A673 (cell line): ENCODE measurements at regions not wholly inside any gene's neighbourhood (a gene's known extent, or its start where the extent isn't known, plus 50 kb on each side); places are given as distances from the start of the nearest gene placed in this dataset.

Experiments used
- BruUV-seq: library from RNA; stranded (reverse); fragments of 400-500 nt; replicated peaks from 2 replicates; lab custom pipeline; 2021; lab: Mats Ljungman, UMichigan
- CTCF ChIA-PET: fragments of 300-600 bp; sonication (Branson Sonifier 250); formaldehyde crosslinking; loops from one replicate; lab custom pipeline; 2022; ENCODE audit warnings: antibody characterized with exemption; lab: Charles Lee
- POLR2A ChIA-PET: fragments of 300-600 bp; sonication (Branson Sonifier 250); formaldehyde crosslinking; loops from one replicate; lab custom pipeline; 2022; ENCODE audit warnings: antibody characterized with exemption; ENCODE audit not compliant: low non-redundant PET; lab: Charles Lee
- DNase-seq: peaks from one replicate; pipeline ENCODE4 v3.0.0-alpha.2; 2015; ENCODE audit warnings: low spot score
- H3K27ac ChIP-seq: fragments of 200-600 bp; sonication (generic); 2 replicates; pipeline ENCODE4 v1.5.1; 2016; ENCODE audit warnings: mixed run types, low read depth, mild to moderate bottlenecking, mixed read lengths, antibody characterized with exemption, low read length; ENCODE audit not compliant: poor library complexity, severe bottlenecking
- H3K27me3 ChIP-seq: fragments of 200-600 bp; sonication (generic); replicated peaks from 2 replicates; pipeline ENCODE4 v1.6.1; 2017; ENCODE audit warnings: mixed run types, low read depth, mild to moderate bottlenecking, mixed read lengths, antibody characterized with exemption, low read length; ENCODE audit not compliant: insufficient read depth, poor library complexity
- H3K36me3 ChIP-seq: fragments of 200-600 bp; sonication (generic); 2 replicates; pipeline ENCODE4 v1.6.1; 2016; ENCODE audit warnings: mixed run types, mild to moderate bottlenecking, mixed read lengths, antibody characterized with exemption, low read length; ENCODE audit not compliant: insufficient read depth, poor library complexity, severe bottlenecking
- H3K4me1 ChIP-seq: fragments of 200-600 bp; sonication (generic); 2 replicates; pipeline ENCODE4 v1.6.1; 2017; ENCODE audit warnings: mixed run types, mild to moderate bottlenecking, mixed read lengths, antibody characterized with exemption, low read length; ENCODE audit not compliant: insufficient read depth, poor library complexity, severe bottlenecking
- H3K4me3 ChIP-seq: fragments of 200-600 bp; sonication (generic); 2 replicates; pipeline ENCODE4 v1.5.1; 2016; ENCODE audit warnings: low read depth, mixed run types, mild to moderate bottlenecking, mixed read lengths, low read length; ENCODE audit not compliant: poor library complexity, severe bottlenecking
- H3K9me3 ChIP-seq: fragments of 200-600 bp; sonication (generic); 2 replicates; pipeline ENCODE4 v1.6.1; 2016; ENCODE audit warnings: mixed run types, low read depth, mild to moderate bottlenecking, mixed read lengths, antibody characterized with exemption, low read length; ENCODE audit not compliant: poor library complexity, severe bottlenecking
- CTCF ChIP-seq: fragments of 300-800, 200-600 bp; sonication (generic); conservative IDR thresholded peaks from 2 replicates; pipeline ENCODE4 v1.5.1; 2017; ENCODE audit warnings: low read depth, mild to moderate bottlenecking, antibody characterized with exemption, low read length, moderate library complexity, mixed read lengths
- EZH2 ChIP-seq: fragments of 200-600 bp; sonication (generic); IDR thresholded peaks from 2 replicates; pipeline ENCODE4 v1.6.1; 2017; ENCODE audit warnings: borderline replicate concordance, low read depth, mild to moderate bottlenecking, mixed read lengths, antibody characterized with exemption, low read length; ENCODE audit not compliant: poor library complexity, severe bottlenecking
- intact Hi-C: fragments of 100-400 bp; cut with micrococcal nuclease; formaldehyde crosslinking; loops from one replicate; pipeline ENCODE4 v1.10.0; 2022; ENCODE audit not compliant: unreplicated experiment

DNA sequence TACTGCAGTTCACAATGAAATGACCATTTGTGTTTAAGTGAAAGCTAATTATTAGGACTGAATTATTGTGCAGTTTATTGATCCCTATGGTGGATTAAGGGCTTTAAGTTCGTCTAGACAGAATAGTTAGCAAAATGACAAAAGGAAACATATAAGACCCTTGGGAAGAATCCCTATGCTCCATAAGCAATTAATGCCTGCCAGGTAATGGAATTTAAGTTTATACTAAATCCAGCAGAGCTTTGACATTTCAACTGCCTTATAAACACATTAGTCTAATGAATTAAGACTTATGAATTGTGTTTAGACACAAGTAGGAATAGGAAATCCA is 640.0 kb upstream of the ARRDC3 start:
- TF ChIP-seq EZH2: no peak
- no peak for TF ChIP-seq CTCF
- H3K4me3 ChIP-seq: no peak overlapping the region
- ChIA-PET CTCF (no interaction called here), POLR2A (no interaction called here)
- H3K27me3 ChIP-seq: no peaks in the 10 kb centered on the region
- H3K9me3 ChIP-seq: no peaks in the 10 kb centered on the region
- no TSS peak for BruUV-seq
- no peak overlapping the region for H3K27ac ChIP-seq
- H3K4me1 ChIP-seq: peaks cover 2% of the 10 kb centered on the region
- intact Hi-C loops: no loop called here
- no peaks in the 10 kb centered on the region for H3K36me3 ChIP-seq
- no peak for DNase-seq

DNA sequence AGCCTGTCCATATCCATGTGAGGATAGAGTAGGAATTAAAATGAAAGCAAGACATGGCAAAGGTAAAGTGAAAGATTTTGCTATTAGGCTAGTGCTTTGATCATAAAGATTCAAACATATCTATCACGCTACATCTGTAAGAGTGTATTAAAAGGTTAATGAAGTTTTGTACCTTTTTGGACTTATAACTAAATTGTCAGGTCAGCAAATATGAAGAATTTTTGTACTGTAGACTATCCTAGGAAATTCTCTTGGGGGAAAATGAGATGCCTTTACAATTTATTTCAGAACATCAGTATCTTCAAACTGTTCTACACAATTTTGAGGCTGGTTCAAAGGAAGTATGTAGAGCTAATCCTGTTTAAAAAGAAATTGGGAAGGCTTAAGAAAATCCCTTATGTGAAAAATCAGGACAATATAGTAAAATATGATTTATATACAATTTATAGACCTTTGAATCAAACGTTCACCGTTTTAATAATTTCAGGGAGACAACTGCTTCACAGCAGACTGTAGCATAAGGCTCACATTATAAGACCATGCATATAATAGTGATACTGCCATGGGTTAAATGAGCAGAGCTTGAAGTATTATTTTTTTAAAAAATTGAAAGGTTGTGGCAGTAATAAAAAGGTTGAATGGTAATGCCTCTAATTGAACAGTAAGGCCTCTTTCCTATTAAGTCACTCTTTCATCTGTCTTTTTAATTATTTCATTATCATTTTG is 639.5 kb upstream of the ARRDC3 start:
- no TSS peak for BruUV-seq
- Histone ChIP-seq H3K27ac (no peak overlapping the region), H3K27me3 (no peaks in the 10 kb centered on the region), H3K4me1 (peaks cover 6% of the 10 kb centered on the region), H3K4me3 (no peak overlapping the region), H3K36me3 (no peaks in the 10 kb centered on the region), H3K9me3 (no peaks in the 10 kb centered on the region)
- TF ChIP-seq EZH2: no peak
- TF ChIP-seq CTCF: no peak
- intact Hi-C loops: no loop called here
- ChIA-PET POLR2A (no interaction called here), CTCF (no interaction called here)
- DNase-seq: no peak

GRCh38 chr5:92019376-92019990 is 636.4 kb upstream of the ARRDC3 start:
- DNase-seq: peak; percentile 26
- POLR2A ChIA-PET: no interaction called here
- H3K27ac ChIP-seq: no peak overlapping the region
- no peaks in the 10 kb centered on the region for H3K9me3 ChIP-seq
- CTCF ChIA-PET: no interaction called here
- no peaks in the 10 kb centered on the region for H3K27me3 ChIP-seq
- H3K4me3 ChIP-seq: no peak overlapping the region
- intact Hi-C loops: no loop called here
- no TSS peak for BruUV-seq
- peaks cover 6% of the 10 kb centered on the region for H3K4me1 ChIP-seq
- H3K36me3 ChIP-seq: no peaks in the 10 kb centered on the region
- no peak for TF ChIP-seq CTCF
